HCT116 (cell line): ENCODE measurements at regions not wholly inside any gene's neighbourhood (a gene's known extent, or its start where the extent isn't known, plus 50 kb on each side); places are given as distances from the start of the nearest gene placed in this dataset.

Source experiments
- CEBPB ChIP-seq: IDR thresholded peaks from 2 replicates; pipeline ENCODE4 v1.6.1; 2012; ENCODE audit warnings: low read depth
- CTCF ChIP-seq, 3 experiments: fragments of 200-600 bp in 1 of 3; sonication (generic) in 1 of 3; IDR thresholded peaks in 2 of 3; conservative IDR thresholded peaks in 1 of 3; 2 replicates each; pipeline ENCODE4 v1.5.1; 2012 to 2017; ENCODE audit warnings: low read depth in 2 of 3, low read length in 2 of 3, antibody characterized with exemption in 1 of 3, borderline replicate concordance in 1 of 3, control low read depth in 1 of 3, mild to moderate bottlenecking in 1 of 3, mixed read lengths in 1 of 3, mixed run types in 1 of 3, moderate library complexity in 1 of 3; ENCODE audit not compliant: insufficient read depth in 1 of 3
- ELF1 ChIP-seq: IDR thresholded peaks from 2 replicates; pipeline ENCODE4 v1.6.1; 2012; ENCODE audit warnings: low read depth, borderline replicate concordance
- EZH2 ChIP-seq: fragments of 200-600 bp; sonication (generic); IDR thresholded peaks from 2 replicates; pipeline ENCODE4 v1.6.1; 2017; ENCODE audit warnings: antibody characterized with exemption, mixed run types
- EZH2phosphoT487 ChIP-seq: fragments of 200-600 bp; IDR thresholded peaks from 2 replicates; pipeline ENCODE4 v1.6.1; 2018; ENCODE audit warnings: antibody characterized with exemption, borderline replicate concordance
- JUND ChIP-seq: IDR thresholded peaks from 2 replicates; pipeline ENCODE4 v1.6.1; 2012
- MAX ChIP-seq: IDR thresholded peaks from 2 replicates; pipeline ENCODE4 v1.6.1; 2012
- POLR2A ChIP-seq: IDR thresholded peaks from 2 replicates; pipeline ENCODE4 v1.7.0; 2011; ENCODE audit warnings: borderline replicate concordance; ENCODE audit not compliant: insufficient read depth, insufficient read length; ENCODE audit errors: extremely low read depth
- POLR2AphosphoS5 ChIP-seq: IDR thresholded peaks from 2 replicates; pipeline ENCODE4 v1.6.1; 2011; ENCODE audit warnings: mild to moderate bottlenecking, low read depth, low read length, moderate library complexity
- RAD21 ChIP-seq: IDR thresholded peaks from 2 replicates; pipeline ENCODE4 v1.6.1; 2012; ENCODE audit warnings: low read depth, mild to moderate bottlenecking
- SP1 ChIP-seq: IDR thresholded peaks from 2 replicates; pipeline ENCODE4 v1.6.1; 2012; ENCODE audit warnings: low read depth
- ZBTB33 ChIP-seq: IDR thresholded peaks from 2 replicates; pipeline ENCODE4 v1.6.1; 2011; ENCODE audit warnings: mild to moderate bottlenecking, low read length, moderate library complexity; ENCODE audit not compliant: insufficient replicate concordance; ENCODE audit errors: extremely low read depth
- ZNF274 ChIP-seq: fragments of 200-500 bp; sonication (Bioruptor generic); IDR thresholded peaks from 2 replicates; pipeline ENCODE4 v1.6.1; 2014; ENCODE audit warnings: mild to moderate bottlenecking, low read depth, low read length, inconsistent platforms

GRCh38 chr2:217177720-217178119 is 317.9 kb upstream of the TNP1 start:
- TF ChIP-seq EZH2phosphoT487 (no peak), EZH2 (no peak), CTCF (IDR thresholded peaks at IDR 0.05 in 2 of 3, conservative IDR thresholded peaks at IDR 0.05 in 1 of 3; ENCODE audit: borderline replicate concordance in 1 of 3, insufficient read depth in 1 of 3, low read depth in 2 of 3, low read length in 2 of 3) (no peak), SP1 (no peak), POLR2A (no peak), JUND (no peak), POLR2AphosphoS5 (no peak), ELF1 (no peak), MAX (no peak), ZNF274 (no peak), CEBPB (no peak), RAD21 (no peak), ZBTB33 (no peak)
